Gastroesophageal sphincter (tissue), 4 donors: ENCODE measurements at regions not wholly inside any gene's neighbourhood (a gene's known extent, or its start where the extent isn't known, plus 50 kb on each side); places are given as distances from the start of the nearest gene placed in this dataset.

Source experiments
- ATAC-seq: fragments of 150-250 bp; one replicate; pipeline ENCODE4 v1.9.1; 2016; ENCODE audit warnings: mild to moderate bottlenecking, moderate library complexity
- H3K27ac ChIP-seq, 4 donors: fragments of 200-600 bp; sonication (generic) in 3 of 4; 1 replicate in 3 of 4; 2 replicates in 1 of 4; pipeline ENCODE4 v1.5.1; 2016 to 2019
- H3K27me3 ChIP-seq: fragments of 200-600 bp; sonication (generic); one replicate; pipeline ENCODE4 v1.5.1; 2019
- H3K36me3 ChIP-seq, 2 donors: fragments of 200-600 bp; sonication (generic); one replicate each; pipeline ENCODE4 v1.5.1; 2019; ENCODE audit warnings: control low read depth in 1 of 2
- H3K4me1 ChIP-seq, 3 donors: fragments of 200-600 bp; sonication (generic); 1 replicate in 2 of 3; 2 replicates in 1 of 3; pipeline ENCODE4 v1.5.1; 2016 to 2019; ENCODE audit warnings: control low read depth in 2 of 3
- H3K4me3 ChIP-seq, 2 donors: fragments of 200-600 bp; sonication (generic); one replicate each; pipeline ENCODE4 v1.5.1; 2019; ENCODE audit warnings: mild to moderate bottlenecking in 1 of 2, moderate library complexity in 1 of 2
- H3K9me3 ChIP-seq, 3 donors: fragments of 200-600 bp; sonication (generic); one replicate each; pipeline ENCODE4 v1.5.1; 2017 to 2019; ENCODE audit warnings: control low read depth in 2 of 3
- EP300 ChIP-seq: sonication (generic); formaldehyde crosslinking; IDR thresholded peaks from one replicate; pipeline ENCODE4 v1.6.1; 2017; ENCODE audit warnings: antibody characterized with exemption, mild to moderate bottlenecking
- POLR2A ChIP-seq, 2 donors: fragments of 450-650 bp; IDR thresholded peaks; one replicate each; pipeline ENCODE4 v1.6.1; 2017; ENCODE audit warnings: antibody characterized with exemption in 2 of 2, mild to moderate bottlenecking in 2 of 2, moderate library complexity in 1 of 2
- POLR2AphosphoS5 ChIP-seq: sonication (generic); formaldehyde crosslinking; IDR thresholded peaks from one replicate; pipeline ENCODE4 v1.6.1; 2017; ENCODE audit warnings: antibody characterized with exemption
- WGBS, 2 donors: methylation state at CpG; one replicate each; pipeline ENCODE4 v1.1.5; 2018; ENCODE audit warnings: low coverage in 1 of 2; 5-methylcytosine and 5-hydroxymethylcytosine counted together
- TF ChIP-seq, protein P1 (sequence below), 4 experiments: fragments of 200-600 bp in 2 of 4; fragments of 450-650 bp in 2 of 4; sonication (generic) in 1 of 4; IDR thresholded peaks; one replicate each; pipeline ENCODE4 v1.5.1; 2017 to 2019; ENCODE audit warnings: antibody characterized with exemption in 4 of 4, mild to moderate bottlenecking in 2 of 4, moderate library complexity in 2 of 4

DNA sequence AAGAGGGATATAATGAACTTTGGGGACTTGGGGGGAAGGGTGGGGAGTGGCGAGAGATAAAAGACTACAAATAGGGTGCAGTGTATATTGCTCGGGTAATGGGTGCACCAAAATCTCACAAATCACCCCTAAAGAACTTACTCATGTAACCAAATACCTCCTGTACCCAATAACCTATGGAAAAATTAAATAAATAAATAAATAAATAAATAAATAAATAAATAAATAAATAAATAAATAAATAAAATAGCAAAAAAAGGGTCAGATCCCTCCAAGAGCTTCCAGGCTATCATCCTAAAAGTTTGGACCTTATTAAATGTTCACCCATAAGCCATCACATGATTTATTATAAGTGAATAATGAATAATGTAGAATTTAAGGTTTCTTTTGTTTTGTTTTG, 636.1 kb upstream of the C16orf82 start:
- 79% methylated on average over 2 of the region's 2 CpGs for WGBS, 2 donors
- H3K27ac ChIP-seq = no peak overlapping the region
- no peak for ATAC-seq

GRCh38 chr16:26433807-26434206, 632.9 kb upstream of the C16orf82 start:
- Histone ChIP-seq H3K27ac (no peak overlapping the region), H3K9me3 (peaks cover 0 to 15% (median 0%) of the 10 kb centered on the region in 3 donors), H3K27me3 (no peaks in the 10 kb centered on the region), H3K4me1 (no peaks in the 10 kb centered on the region), H3K4me3 (no peak overlapping the region), H3K36me3 (no peaks in the 10 kb centered on the region)
- 51 to 63% methylated on average over 2 of the region's 2 CpGs for WGBS, 2 donors
- TF ChIP-seq, protein P1, sequence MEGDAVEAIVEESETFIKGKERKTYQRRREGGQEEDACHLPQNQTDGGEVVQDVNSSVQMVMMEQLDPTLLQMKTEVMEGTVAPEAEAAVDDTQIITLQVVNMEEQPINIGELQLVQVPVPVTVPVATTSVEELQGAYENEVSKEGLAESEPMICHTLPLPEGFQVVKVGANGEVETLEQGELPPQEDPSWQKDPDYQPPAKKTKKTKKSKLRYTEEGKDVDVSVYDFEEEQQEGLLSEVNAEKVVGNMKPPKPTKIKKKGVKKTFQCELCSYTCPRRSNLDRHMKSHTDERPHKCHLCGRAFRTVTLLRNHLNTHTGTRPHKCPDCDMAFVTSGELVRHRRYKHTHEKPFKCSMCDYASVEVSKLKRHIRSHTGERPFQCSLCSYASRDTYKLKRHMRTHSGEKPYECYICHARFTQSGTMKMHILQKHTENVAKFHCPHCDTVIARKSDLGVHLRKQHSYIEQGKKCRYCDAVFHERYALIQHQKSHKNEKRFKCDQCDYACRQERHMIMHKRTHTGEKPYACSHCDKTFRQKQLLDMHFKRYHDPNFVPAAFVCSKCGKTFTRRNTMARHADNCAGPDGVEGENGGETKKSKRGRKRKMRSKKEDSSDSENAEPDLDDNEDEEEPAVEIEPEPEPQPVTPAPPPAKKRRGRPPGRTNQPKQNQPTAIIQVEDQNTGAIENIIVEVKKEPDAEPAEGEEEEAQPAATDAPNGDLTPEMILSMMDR (IDR thresholded peaks at IDR 0.05) = no peak
- TF ChIP-seq POLR2A (IDR thresholded peaks at IDR 0.05) (no peak), EP300 (no peak), POLR2AphosphoS5 (no peak)
- ATAC-seq = no peak

More for the DNA sequence above, 636.1 kb upstream of the C16orf82 start:
- peaks cover 0 to 11% (median 0%) of the 10 kb centered on the region in 3 donors for H3K9me3 ChIP-seq
- H3K4me3 ChIP-seq = no peak overlapping the region
- H3K27me3 ChIP-seq = no peaks in the 10 kb centered on the region
- TF ChIP-seq POLR2AphosphoS5 (no peak), POLR2A (IDR thresholded peaks at IDR 0.05) (no peak)
- TF ChIP-seq, protein P1 (IDR thresholded peaks at IDR 0.05) = no peak
- no peaks in the 10 kb centered on the region for H3K36me3 ChIP-seq
- H3K4me1 ChIP-seq = no peaks in the 10 kb centered on the region

DNA sequence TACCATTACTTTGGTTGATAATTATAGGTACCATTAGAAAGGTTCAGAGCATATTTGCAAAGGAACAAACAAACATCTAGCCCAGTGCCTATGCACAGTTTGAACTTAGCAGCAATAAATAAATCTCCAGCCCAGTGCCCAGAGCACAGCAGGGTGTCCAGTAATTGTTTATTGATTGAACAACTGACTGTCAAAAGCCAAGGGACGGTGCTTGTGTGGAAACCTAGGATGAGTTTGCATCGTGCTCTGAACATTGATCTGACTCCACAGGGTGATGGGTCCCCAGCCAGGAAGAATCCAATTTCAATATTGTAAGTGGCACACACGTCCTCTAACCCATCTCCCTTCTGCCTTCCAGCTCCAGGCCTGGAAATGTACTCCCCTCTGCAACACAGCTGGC, 625.5 kb upstream of the C16orf82 start:
- no peaks in the 10 kb centered on the region for H3K27me3 ChIP-seq
- 46 to 54% methylated on average over 3 of the region's 3 CpGs for WGBS, 2 donors
- peaks cover 0 to 5% (median 0%) of the 10 kb centered on the region in 3 donors for H3K9me3 ChIP-seq
- H3K4me1 ChIP-seq = no peaks in the 10 kb centered on the region
- no peak overlapping the region for H3K27ac ChIP-seq
- ATAC-seq = no peak
- no peaks in the 10 kb centered on the region for H3K36me3 ChIP-seq
- H3K4me3 ChIP-seq = no peak overlapping the region
- no peak for TF ChIP-seq POLR2A (IDR thresholded peaks at IDR 0.05)
- TF ChIP-seq POLR2AphosphoS5 = no peak
- TF ChIP-seq, protein P1 (IDR thresholded peaks at IDR 0.05) = no peak
- TF ChIP-seq EP300 = no peak

- H3K4me1 ChIP-seq = no peaks in the 10 kb centered on the region
- H3K9me3 ChIP-seq = peaks cover 0 to 2% (median 0%) of the 10 kb centered on the region in 3 donors
- H3K36me3 ChIP-seq = no peaks in the 10 kb centered on the region
- no peak overlapping the region for H3K27ac ChIP-seq
- no peaks in the 10 kb centered on the region for H3K27me3 ChIP-seq
- WGBS, 2 donors = 47 to 75% methylated on average over 1 to 2 of the region's 2 CpGs
- no peak overlapping the region for H3K4me3 ChIP-seq
- ATAC-seq = no peak
- no peak for TF ChIP-seq POLR2AphosphoS5
- TF ChIP-seq EP300 = no peak
- no peak for TF ChIP-seq POLR2A (IDR thresholded peaks at IDR 0.05)
- TF ChIP-seq, protein P1 (IDR thresholded peaks at IDR 0.05) = no peak
These were observed 624.4 kb upstream of the C16orf82 start for GRCh38 chr16:26442321-26442720.

DNA sequence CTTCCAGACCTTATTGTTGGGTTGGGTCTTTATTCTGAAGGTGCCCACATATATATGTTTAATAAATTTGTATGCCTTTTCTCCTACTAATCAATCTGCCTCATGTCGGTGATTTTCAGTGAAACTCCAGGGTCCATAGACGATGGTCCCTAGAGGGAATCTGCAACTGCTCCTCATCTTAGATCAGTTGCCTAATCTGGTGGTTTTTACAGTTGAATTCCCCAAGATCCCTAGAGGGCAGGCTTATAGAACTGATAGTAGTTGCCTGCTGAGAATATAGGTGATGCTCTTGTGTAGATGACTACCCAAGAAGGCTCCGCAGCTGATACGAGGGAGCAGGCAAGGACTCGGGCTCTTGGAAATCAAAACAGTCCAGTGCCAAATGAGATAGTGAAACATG, 619.2 kb upstream of the C16orf82 start:
- Histone ChIP-seq H3K27me3 (no peaks in the 10 kb centered on the region), H3K4me1 (no peaks in the 10 kb centered on the region), H3K27ac (no peak overlapping the region), H3K4me3 (no peak overlapping the region), H3K9me3 (peaks cover 0 to 16% (median 0%) of the 10 kb centered on the region in 3 donors), H3K36me3 (no peaks in the 10 kb centered on the region)
- no peak for ATAC-seq
- TF ChIP-seq EP300 = no peak
- TF ChIP-seq, protein P1 (IDR thresholded peaks at IDR 0.05) = no peak
- TF ChIP-seq POLR2AphosphoS5 = no peak
- no peak for TF ChIP-seq POLR2A (IDR thresholded peaks at IDR 0.05)
- WGBS, 2 donors = 60 to 92% methylated on average over 2 to 5 of the region's 5 CpGs
